HEK293 (cell line): ENCODE measurements at regions not wholly inside any gene's neighbourhood (a gene's known extent, or its start where the extent isn't known, plus 50 kb on each side); places are given as distances from the start of the nearest gene placed in this dataset.

ENCODE experiments used
- CTCF ChIA-PET: fragments of 350-600 bp; formaldehyde crosslinking; extraction: SDS; loops from one replicate; lab custom pipeline; 2021; ENCODE audit warnings: antibody characterized with exemption; lab: Yijun Ruan, JAX
- POLR2A ChIA-PET: fragments of 300-600 bp; formaldehyde crosslinking; extraction: SDS; loops from one replicate; lab custom pipeline; 2020; ENCODE audit warnings: antibody characterized with exemption, inconsistent platforms; lab: Yijun Ruan, JAX
- H3K27ac ChIP-seq: fragments of 200-500 bp; sonication (Bioruptor generic); 2 replicates; pipeline ENCODE4 v1.5.1; 2014; ENCODE audit warnings: low read depth, low read length, control low read depth, inconsistent platforms; ENCODE audit errors: extremely low read depth
- H3K36me3 ChIP-seq, 2 experiments: fragments of 200-500 bp in 1 of 2; sonication (Bioruptor generic) in 1 of 2; 1 replicate in 1 of 2; 2 replicates in 1 of 2; pipeline ENCODE4 v1.5.1; 2014 to 2017; ENCODE audit warnings: inconsistent platforms in 2 of 2, low read length in 2 of 2; ENCODE audit not compliant: control insufficient read depth in 2 of 2, insufficient read depth in 1 of 2
- H3K4me1 ChIP-seq: fragments of 200-500 bp; sonication (Bioruptor generic); 2 replicates; pipeline ENCODE4 v1.5.1; 2014; ENCODE audit warnings: mild to moderate bottlenecking, low read length, inconsistent platforms; ENCODE audit not compliant: control insufficient read depth, insufficient read depth
- H3K4me3 ChIP-seq: 2 replicates; pipeline ENCODE4 v1.5.1; 2011; ENCODE audit warnings: low read depth, mild to moderate bottlenecking, control low read depth, low read length, moderate library complexity
- H3K9me3 ChIP-seq: fragments of 200-500 bp; sonication (Bioruptor generic); 2 replicates; pipeline ENCODE4 v1.5.1; 2014; ENCODE audit warnings: low read depth, low read length, inconsistent platforms; ENCODE audit not compliant: control insufficient read depth, insufficient read depth
- AEBP2 ChIP-seq: fragments of 450-650 bp; formaldehyde crosslinking; IDR thresholded peaks from 2 replicates; pipeline ENCODE4 v1.5.1; 2016; ENCODE audit warnings: missing biosample characterization, missing genetic modification characterization, borderline replicate concordance
- GLIS1 ChIP-seq: fragments of 450-650 bp; formaldehyde crosslinking; IDR thresholded peaks from 2 replicates; pipeline ENCODE4 v1.5.1; 2016; ENCODE audit warnings: missing biosample characterization, missing genetic modification characterization
- HOXD13 ChIP-seq: sonication (generic); formaldehyde crosslinking; IDR thresholded peaks from 2 replicates; pipeline ENCODE4 v1.8.0; 2022; ENCODE audit warnings: missing genetic modification reagents, borderline replicate concordance
- OSR2 ChIP-seq: fragments of 450-650 bp; formaldehyde crosslinking; IDR thresholded peaks from 2 replicates; pipeline ENCODE4 v1.5.1; 2016; ENCODE audit warnings: missing biosample characterization, missing genetic modification characterization
- TCF7L2 ChIP-seq: IDR thresholded peaks from 2 replicates; pipeline ENCODE4 v1.6.1; 2011; ENCODE audit warnings: low read depth, mild to moderate bottlenecking, inconsistent platforms, low read length, moderate library complexity, borderline replicate concordance
- ZBTB21 ChIP-seq: fragments of 450-650 bp; formaldehyde crosslinking; IDR thresholded peaks from 2 replicates; pipeline ENCODE4 v1.5.1; 2017; ENCODE audit warnings: missing biosample characterization, missing genetic modification characterization
- ZEB2 ChIP-seq: fragments of 450-650 bp; formaldehyde crosslinking; IDR thresholded peaks from 2 replicates; pipeline ENCODE4 v1.5.1; 2016; ENCODE audit warnings: missing biosample characterization, missing genetic modification characterization
- ZNF10 ChIP-seq: fragments of 450-650 bp; formaldehyde crosslinking; IDR thresholded peaks from 2 replicates; pipeline ENCODE4 v1.5.1; 2017; ENCODE audit warnings: missing biosample characterization, missing genetic modification characterization
- ZNF112 ChIP-seq: fragments of 450-650 bp; formaldehyde crosslinking; IDR thresholded peaks from 2 replicates; pipeline ENCODE4 v1.5.0; 2017; ENCODE audit warnings: missing biosample characterization, missing genetic modification characterization
- ZNF138 ChIP-seq: fragments of 450-650 bp; formaldehyde crosslinking; IDR thresholded peaks from 2 replicates; pipeline ENCODE4 v1.5.1; 2016; ENCODE audit warnings: missing biosample characterization, missing genetic modification characterization, borderline replicate concordance
- ZNF18 ChIP-seq: fragments of 450-650 bp; formaldehyde crosslinking; IDR thresholded peaks from 2 replicates; pipeline ENCODE4 v1.5.1; 2016; ENCODE audit warnings: missing biosample characterization, missing genetic modification characterization
- ZNF26 ChIP-seq: fragments of 450-650 bp; formaldehyde crosslinking; IDR thresholded peaks from 2 replicates; pipeline ENCODE4 v1.5.1; 2016; ENCODE audit warnings: missing biosample characterization, missing genetic modification characterization
- ZNF280C ChIP-seq: fragments of 450-650 bp; formaldehyde crosslinking; IDR thresholded peaks from 2 replicates; pipeline ENCODE4 v1.5.1; 2016; ENCODE audit warnings: missing biosample characterization, missing genetic modification characterization
- ZNF324 ChIP-seq: fragments of 450-650 bp; formaldehyde crosslinking; IDR thresholded peaks from 2 replicates; pipeline ENCODE4 v1.5.1; 2016; ENCODE audit warnings: missing biosample characterization, missing genetic modification characterization
- ZNF335 ChIP-seq: fragments of 450-650 bp; formaldehyde crosslinking; conservative IDR thresholded peaks from 2 replicates; pipeline ENCODE4 v1.5.1; 2016; ENCODE audit warnings: missing biosample characterization, missing genetic modification characterization
- ZNF366 ChIP-seq: fragments of 450-650 bp; formaldehyde crosslinking; conservative IDR thresholded peaks from 2 replicates; pipeline ENCODE4 v1.5.1; 2016; ENCODE audit warnings: missing biosample characterization, missing genetic modification characterization
- ZNF37A ChIP-seq: fragments of 450-650 bp; IDR thresholded peaks from 2 replicates; pipeline ENCODE4 v1.5.1; 2018; ENCODE audit warnings: missing biosample characterization, missing genetic modification characterization
- ZNF580 ChIP-seq: fragments of 450-650 bp; formaldehyde crosslinking; IDR thresholded peaks from 2 replicates; pipeline ENCODE4 v1.5.1; 2016; ENCODE audit warnings: missing biosample characterization, missing genetic modification characterization
- ZNF670 ChIP-seq: fragments of 450-650 bp; formaldehyde crosslinking; IDR thresholded peaks from 2 replicates; pipeline ENCODE4 v1.5.1; 2016; ENCODE audit warnings: missing biosample characterization, missing genetic modification characterization, low read depth
- ZNF792 ChIP-seq: fragments of 450-650 bp; formaldehyde crosslinking; IDR thresholded peaks from 2 replicates; pipeline ENCODE4 v1.5.1; 2016; ENCODE audit warnings: missing biosample characterization, missing genetic modification characterization
- ZNF843 ChIP-seq: fragments of 450-650 bp; formaldehyde crosslinking; IDR thresholded peaks from 2 replicates; pipeline ENCODE4 v1.5.1; 2016; ENCODE audit warnings: missing biosample characterization, missing genetic modification characterization
- ZSCAN23 ChIP-seq: fragments of 450-650 bp; formaldehyde crosslinking; IDR thresholded peaks from 2 replicates; pipeline ENCODE4 v1.5.1; 2016; ENCODE audit warnings: missing biosample characterization, missing genetic modification characterization
- ZSCAN4 ChIP-seq: fragments of 450-650 bp; formaldehyde crosslinking; IDR thresholded peaks from 2 replicates; pipeline ENCODE4 v1.5.1; 2017; ENCODE audit warnings: missing biosample characterization, missing genetic modification characterization

GRCh38 chr5:39485079-39485478 is 60.3 kb upstream of the DAB2 start:
- H3K9me3 ChIP-seq, result no peaks in the 10 kb centered on the region
- CTCF ChIA-PET, result interaction anchor here (0.7 to 3.3 kb wide), 2 partner anchors 63 to 267 kb away, joined by 3 to 8 read pairs; no protein-coding TSS in a partner anchor

GRCh38 chr5:39484673-39485072 is 59.9 kb upstream of the DAB2 start:
- POLR2A ChIA-PET, result no interaction called here
- no peak overlapping the region for H3K4me3 ChIP-seq
- CTCF ChIA-PET, result interaction anchor here (1.3 to 3.3 kb wide), 2 partner anchors 63 to 109 kb away, joined by 5 to 8 read pairs; no protein-coding TSS in a partner anchor
- TF ChIP-seq ZNF324 (no peak), ZNF112 (tag by site-specific recombination) (no peak), TCF7L2 (no peak), ZNF335 (tag by site-specific recombination) (no peak), AEBP2 (tag by site-specific recombination) (no peak), ZNF37A (tag by site-specific recombination) (no peak), ZNF366 (tag by site-specific recombination) (no peak), HOXD13 (CRISPR knock-in tag) (no peak), ZBTB21 (tag by site-specific recombination) (no peak), ZNF843 (tag by site-specific recombination) (no peak), ZSCAN23 (tag by site-specific recombination) (no peak), ZNF138 (tag by site-specific recombination) (no peak), ZNF792 (tag by site-specific recombination) (no peak), ZNF10 (tag by site-specific recombination) (no peak)

More at GRCh38 chr5:39485079-39485478, 60.3 kb upstream of the DAB2 start:
- H3K36me3 ChIP-seq, result no peaks in the 10 kb centered on the region
- TF ChIP-seq OSR2 (tag by site-specific recombination), result no peak
- TF ChIP-seq ZSCAN4 (tag by site-specific recombination), result no peak
- TF ChIP-seq GLIS1 (tag by site-specific recombination), result 0 out of 2 replicates have a peak, but pooled peaks have one; percentile 16
- TF ChIP-seq ZNF792 (tag by site-specific recombination), result no peak
- TF ChIP-seq ZNF670 (tag by site-specific recombination), result no peak
- TF ChIP-seq ZNF26 (tag by site-specific recombination), result no peak
- TF ChIP-seq ZNF280C (tag by site-specific recombination), result no peak
- TF ChIP-seq ZEB2 (tag by site-specific recombination), result no peak
- TF ChIP-seq ZNF18 (tag by site-specific recombination), result 0 out of 2 replicates have a peak, but pooled peaks have one; percentile 19
- no peak for TF ChIP-seq ZNF580 (tag by site-specific recombination)
- POLR2A ChIA-PET, result no interaction called here
- H3K4me3 ChIP-seq, result no peak overlapping the region
- H3K4me1 ChIP-seq, result peaks cover 14% of the 10 kb centered on the region
- no peak overlapping the region for H3K27ac ChIP-seq

More at GRCh38 chr5:39484673-39485072, 59.9 kb upstream of the DAB2 start:
- Histone ChIP-seq H3K36me3 (no peaks in the 10 kb centered on the region), H3K27ac (no peak overlapping the region), H3K9me3 (no peaks in the 10 kb centered on the region), H3K4me1 (peaks cover 14% of the 10 kb centered on the region)
